A549 (cell line): ENCODE measurements at regions not wholly inside any gene's neighbourhood (a gene's known extent, or its start where the extent isn't known, plus 50 kb on each side); places are given as distances from the start of the nearest gene placed in this dataset.

Source experiments
- BCL3 ChIP-seq: fragments of >200 bp; sonication (Bioruptor Twin); formaldehyde crosslinking; IDR thresholded peaks from 3 replicates; pipeline ENCODE4 v1.6.1; 2016
- CHD2 ChIP-seq: fragments of 150-350 bp; IDR thresholded peaks from 2 replicates; pipeline ENCODE4 v1.6.1; 2014; ENCODE audit warnings: low read length; ENCODE audit not compliant: partially characterized antibody
- CTCF ChIP-seq: fragments of >200 bp; sonication (Bioruptor Twin); formaldehyde crosslinking; IDR thresholded peaks from 3 replicates; pipeline ENCODE4 v1.5.1; 2016
- HDAC2 ChIP-seq: fragments of 200-600 bp; sonication (generic); IDR thresholded peaks from 2 replicates; pipeline ENCODE4 v1.6.1; 2016
- POLR2A ChIP-seq: IDR thresholded peaks from 2 replicates; pipeline ENCODE4 v1.6.1; 2012; ENCODE audit warnings: mild to moderate bottlenecking, low read length
- POLR2AphosphoS2 ChIP-seq: conservative IDR thresholded peaks from 2 replicates; pipeline ENCODE4 v1.6.1; 2012; ENCODE audit warnings: low read length, improper control_type of control experiment, inconsistent platforms
- REST ChIP-seq: fragments of 200-600 bp; sonication (generic); IDR thresholded peaks from 2 replicates; pipeline ENCODE4 v1.6.1; 2016; ENCODE audit warnings: antibody characterized with exemption, mild to moderate bottlenecking, moderate library complexity
- ZC3H11A ChIP-seq: fragments of 450-650 bp; IDR thresholded peaks from 2 replicates; pipeline ENCODE4 v1.6.1; 2014; ENCODE audit warnings: antibody characterized with exemption, mild to moderate bottlenecking
- TF ChIP-seq, protein P1 (sequence below): fragments of 250-450 bp; sonication (Bioruptor Pico); IDR thresholded peaks from 2 replicates; pipeline ENCODE4 v1.5.0; 2021; ENCODE audit warnings: mild to moderate bottlenecking, moderate library complexity, borderline replicate concordance

DNA sequence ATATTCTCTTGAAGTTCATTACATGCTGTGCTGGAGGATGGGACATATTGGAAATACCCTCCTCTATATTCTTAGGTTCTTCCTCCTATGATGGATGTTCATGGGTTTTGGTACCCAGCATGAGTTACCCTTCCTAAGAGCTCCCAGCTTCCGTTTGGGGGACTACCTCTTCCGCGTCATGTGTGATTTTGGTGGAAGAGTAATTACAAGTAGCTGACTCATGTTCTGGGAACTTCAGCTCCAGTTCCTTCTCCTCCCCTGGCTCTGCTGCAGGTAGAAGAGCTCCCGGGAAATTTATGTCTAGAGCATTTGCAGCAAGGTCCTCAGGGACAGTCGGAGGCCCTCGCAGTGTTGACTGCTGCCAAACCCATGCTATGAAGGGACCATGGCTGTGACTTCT is 208.8 kb upstream of the IL12A start:
- no peak for TF ChIP-seq CTCF
- TF ChIP-seq CHD2: no peak
- no peak for TF ChIP-seq POLR2A
- TF ChIP-seq ZC3H11A: no peak
- TF ChIP-seq HDAC2: no peak
- TF ChIP-seq BCL3: no peak
- TF ChIP-seq POLR2AphosphoS2: no peak
- TF ChIP-seq REST: no peak
- TF ChIP-seq, protein P1, sequence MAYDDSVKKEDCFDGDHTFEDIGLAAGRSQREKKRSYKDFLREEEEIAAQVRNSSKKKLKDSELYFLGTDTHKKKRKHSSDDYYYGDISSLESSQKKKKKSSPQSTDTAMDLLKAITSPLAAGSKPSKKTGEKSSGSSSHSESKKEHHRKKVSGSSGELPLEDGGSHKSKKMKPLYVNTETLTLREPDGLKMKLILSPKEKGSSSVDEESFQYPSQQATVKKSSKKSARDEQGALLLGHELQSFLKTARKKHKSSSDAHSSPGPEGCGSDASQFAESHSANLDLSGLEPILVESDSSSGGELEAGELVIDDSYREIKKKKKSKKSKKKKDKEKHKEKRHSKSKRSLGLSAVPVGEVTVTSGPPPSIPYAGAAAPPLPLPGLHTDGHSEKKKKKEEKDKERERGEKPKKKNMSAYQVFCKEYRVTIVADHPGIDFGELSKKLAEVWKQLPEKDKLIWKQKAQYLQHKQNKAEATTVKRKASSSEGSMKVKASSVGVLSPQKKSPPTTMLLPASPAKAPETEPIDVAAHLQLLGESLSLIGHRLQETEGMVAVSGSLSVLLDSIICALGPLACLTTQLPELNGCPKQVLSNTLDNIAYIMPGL (CRISPR knock-in tag): no peak
